ENCODE measurements at regions not wholly inside any gene's neighbourhood (a gene's known extent, or its start where the extent isn't known, plus 50 kb on each side); places are given as distances from the start of the nearest gene placed in this dataset.

DNA sequence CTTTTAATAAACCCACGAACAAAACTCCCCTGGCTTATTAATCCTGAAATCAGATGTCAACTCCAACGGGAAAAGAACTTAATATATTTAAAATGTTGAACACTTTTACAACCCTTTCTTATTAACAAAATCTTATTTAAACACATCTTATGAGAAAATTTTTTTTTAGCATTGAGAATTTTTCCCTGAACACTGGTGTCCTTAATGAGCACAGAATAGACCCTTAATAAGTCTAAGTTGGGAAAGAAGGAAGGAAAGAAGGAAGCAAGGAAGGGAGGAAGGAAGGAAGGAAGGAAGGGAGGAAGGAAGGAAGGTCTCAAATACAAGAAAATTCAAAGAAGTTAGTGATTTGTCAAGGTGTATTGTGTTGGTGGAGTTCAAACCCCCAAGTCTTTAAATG, 129.2 kb upstream of the COL1A2 start:
- no peaks in the 10 kb centered on the region for H3K4me1 ChIP-seq (ENCODE audit: control insufficient read depth, extremely low read depth, insufficient read depth, low read length)
- no peak for FAIRE-seq
- no peak overlapping the region for H3K4me3 ChIP-seq (replicated peaks in 1 of 3; ENCODE audit: insufficient read depth in 1 of 3, low read depth in 1 of 3, low read length in 3 of 3)
- no peak overlapping the region for H3K4me2 ChIP-seq (ENCODE audit: insufficient read depth, low read length)
- TF ChIP-seq POLR2A (IDR thresholded peaks at IDR 0.05; ENCODE audit: low read depth, low read length) (no peak), JUN (IDR thresholded peaks at IDR 0.05; ENCODE audit: borderline replicate concordance, insufficient read depth, insufficient read length, low read depth) (no peak), EZH2 (IDR thresholded peaks at IDR 0.05; ENCODE audit: borderline replicate concordance, low read depth, low read length, severe bottlenecking) (no peak), POLR2AphosphoS5 (IDR thresholded peaks at IDR 0.05; ENCODE audit: insufficient read depth, low read depth, low read length) (no peak), GATA2 (IDR thresholded peaks at IDR 0.05; ENCODE audit: insufficient read depth, insufficient read length, low read depth, low read length) (no peak), MYC (IDR thresholded peaks at IDR 0.05; ENCODE audit: low read depth, low read length) (no peak), FOS (IDR thresholded peaks at IDR 0.05; ENCODE audit: borderline replicate concordance, insufficient read depth, low read length) (no peak)
- TF ChIP-seq, protein P1, sequence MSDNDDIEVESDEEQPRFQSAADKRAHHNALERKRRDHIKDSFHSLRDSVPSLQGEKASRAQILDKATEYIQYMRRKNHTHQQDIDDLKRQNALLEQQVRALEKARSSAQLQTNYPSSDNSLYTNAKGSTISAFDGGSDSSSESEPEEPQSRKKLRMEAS (IDR thresholded peaks at IDR 0.05; ENCODE audit: insufficient read depth, insufficient read length) = no peak
- TF ChIP-seq, protein P2, sequence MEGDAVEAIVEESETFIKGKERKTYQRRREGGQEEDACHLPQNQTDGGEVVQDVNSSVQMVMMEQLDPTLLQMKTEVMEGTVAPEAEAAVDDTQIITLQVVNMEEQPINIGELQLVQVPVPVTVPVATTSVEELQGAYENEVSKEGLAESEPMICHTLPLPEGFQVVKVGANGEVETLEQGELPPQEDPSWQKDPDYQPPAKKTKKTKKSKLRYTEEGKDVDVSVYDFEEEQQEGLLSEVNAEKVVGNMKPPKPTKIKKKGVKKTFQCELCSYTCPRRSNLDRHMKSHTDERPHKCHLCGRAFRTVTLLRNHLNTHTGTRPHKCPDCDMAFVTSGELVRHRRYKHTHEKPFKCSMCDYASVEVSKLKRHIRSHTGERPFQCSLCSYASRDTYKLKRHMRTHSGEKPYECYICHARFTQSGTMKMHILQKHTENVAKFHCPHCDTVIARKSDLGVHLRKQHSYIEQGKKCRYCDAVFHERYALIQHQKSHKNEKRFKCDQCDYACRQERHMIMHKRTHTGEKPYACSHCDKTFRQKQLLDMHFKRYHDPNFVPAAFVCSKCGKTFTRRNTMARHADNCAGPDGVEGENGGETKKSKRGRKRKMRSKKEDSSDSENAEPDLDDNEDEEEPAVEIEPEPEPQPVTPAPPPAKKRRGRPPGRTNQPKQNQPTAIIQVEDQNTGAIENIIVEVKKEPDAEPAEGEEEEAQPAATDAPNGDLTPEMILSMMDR (IDR thresholded peaks at IDR 0.05; ENCODE audit: extremely low read depth in 1 of 2, insufficient read depth in 1 of 2, low read depth in 1 of 2, low read length in 2 of 2) = no peak
- no peak overlapping the region for H2AFZ ChIP-seq (ENCODE audit: low read depth, low read length)
- H3K9ac ChIP-seq (replicated peaks; ENCODE audit: extremely low read depth, insufficient read depth, low read length) = no peak overlapping the region
- H3K27me3 ChIP-seq (ENCODE audit: control insufficient read depth in 2 of 2, insufficient read depth in 2 of 2, low read length in 2 of 2) = no peaks in the 10 kb centered on the region
- H4K20me1 ChIP-seq (replicated peaks; ENCODE audit: control insufficient read depth, extremely low read depth, insufficient read depth, low read length) = no peaks in the 10 kb centered on the region
- DNase-seq (ENCODE audit: low read depth, low spot score) = no peak
- intact Hi-C loops (cut with micrococcal nuclease) = no loop called here
- ChIA-PET CTCF (no interaction called here), POLR2A (no interaction called here)
- H3K9me1 ChIP-seq (replicated peaks; ENCODE audit: control insufficient read depth, extremely low read depth, insufficient read depth, low read length) = no peaks in the 10 kb centered on the region
- no peaks in the 10 kb centered on the region for H3K9me3 ChIP-seq (replicated peaks; ENCODE audit: control insufficient read depth, insufficient read depth, low read length)
- no peaks in the 10 kb centered on the region for H3K79me2 ChIP-seq (ENCODE audit: control insufficient read depth, insufficient read depth, low read length)
- no peaks in the 10 kb centered on the region for H3K36me3 ChIP-seq (ENCODE audit: control insufficient read depth in 2 of 2, extremely low read depth in 1 of 2, insufficient read depth in 2 of 2, low read length in 2 of 2)
- dilution Hi-C loops (cut with MboI; ENCODE audit: extremely low pct_ligation_motif_present, low sequenced_read_pairs) = no loop called here
- BruUV-seq (replicated peaks) = no TSS peak
- H3K27ac ChIP-seq (ENCODE audit: insufficient read depth, low read depth, low read length) = no peak overlapping the region
